Pancreas (tissue), 10 donors: ENCODE measurements at regions not wholly inside any gene's neighbourhood (a gene's known extent, or its start where the extent isn't known, plus 50 kb on each side); places are given as distances from the start of the nearest gene placed in this dataset.

Experiments
- ATAC-seq, 4 donors: fragments of 200-7000 bp; cut with Tn5 transposase; one replicate each; pipeline versions ENCODE4 v1.8.0 to v1.9.1; 2020; ENCODE audit warnings: mild to moderate bottlenecking in 4 of 4, moderate library complexity in 4 of 4
- DNase-seq, 6 donors: peaks; one replicate each; pipeline ENCODE4 v3.0.0-alpha.2; 2020
- FAIRE-seq: peaks from 2 replicates; lab custom pipeline; 2012; peaks lifted over from hg19 to GRCh38; lab: Jason Lieb, UNC
- H3K27ac ChIP-seq, 4 donors: fragments of 200-600 bp; sonication (generic); 1 replicate in 3 of 4; 2 replicates in 1 of 4; pipeline versions ENCODE4 v1.5.0 to v1.8.0; 2020
- H3K27me3 ChIP-seq, 4 donors: fragments of 200-600 bp; one replicate each; pipeline ENCODE4 v1.8.0; 2021
- H3K36me3 ChIP-seq, 3 donors: fragments of 200-600 bp; sonication (generic) in 1 of 3; one replicate each; pipeline versions ENCODE4 v1.5.0 to v1.8.0; 2020 to 2021
- H3K4me1 ChIP-seq, 3 donors: fragments of 200-600 bp; one replicate each; pipeline ENCODE4 v1.8.0; 2021
- H3K4me3 ChIP-seq, 4 donors: fragments of 200-600 bp; sonication (generic) in 2 of 4; one replicate each; pipeline versions ENCODE4 v1.5.0 to v1.8.0; 2020 to 2021
- H3K9me3 ChIP-seq, 4 donors: fragments of 200-600 bp; one replicate each; pipeline ENCODE4 v1.8.0; 2021
- CTCF ChIP-seq, 4 donors: fragments of 200-600 bp; sonication (generic) in 3 of 4; IDR thresholded peaks; one replicate each; pipeline versions ENCODE4 v1.5.0 to v1.8.0; 2021; ENCODE audit warnings: antibody characterized with exemption in 4 of 4
- WGBS, 2 donors: extraction: QIAGEN DNeasy Blood & Tissue Kit; methylation state at CpG; one replicate each; pipeline ENCODE4 v1.1.7; 2013; 5-methylcytosine and 5-hydroxymethylcytosine counted together
- intact Hi-C, 3 donors: fragments of 100-400 bp; cut with DNase I; formaldehyde crosslinking; loops; one replicate each; pipeline versions ENCODE4 v1.11.1 to v1.14.2; 2022
- donor health status: healthy with polysubstance abuse.
- donor health status: DM: no; HTN: no; CAD: no; lungs with moderate emphysema.
- donor health status: DM: no; HTN: no; CAD: no.
- donor health status: control.
- donor health status: control.
- donor health status: Bipolar disorder and iron deficiency.
- donor health status: DM: yes; HTN: yes; CAD: no.
- donor health status: DM: no; HTN: no; CAD: no.
- donor health status: DM: no; HTN: no; CAD: no.
- donor health status: DM: yes; HTN: yes; CAD: no.

- DNase-seq (peak in 2 of 6 donors; percentile 34 to 55), FAIRE-seq (no peak), ATAC-seq (peak; percentile 34 to 77 (median 58))
- Histone ChIP-seq H3K9me3 (no peaks in the 10 kb centered on the region), H3K36me3 (no peaks in the 10 kb centered on the region), H3K4me3 (no peak overlapping the region), H3K27me3 (no peaks in the 10 kb centered on the region), H3K27ac (peak overlapping the region; percentile 6 to 55 (median 26)), H3K4me1 (no peaks in the 10 kb centered on the region)
- no peak for TF ChIP-seq CTCF (IDR thresholded peaks at IDR 0.05)
- WGBS, 2 donors: 27 to 32% methylated on average over 27 of the region's 27 CpGs
- intact Hi-C loops: no loop called here
Measured at GRCh38 chr12:131218026-131218922, 264.6 kb downstream of the ADGRD1 start.

- peak overlapping the region; percentile 6 to 55 (median 26) for H3K27ac ChIP-seq
- intact Hi-C loops: no loop called here
- FAIRE-seq (no peak), ATAC-seq (peak in 2 of 4 donors; percentile 43 to 45), DNase-seq (peak in 1 of 6 donors; percentile 45)
- no peaks in the 10 kb centered on the region for H3K4me1 ChIP-seq
- no peaks in the 10 kb centered on the region for H3K9me3 ChIP-seq
- 45 to 58% methylated on average over 15 of the region's 15 CpGs for WGBS, 2 donors
- TF ChIP-seq CTCF (IDR thresholded peaks at IDR 0.05): no peak
- H3K36me3 ChIP-seq: no peaks in the 10 kb centered on the region
- H3K4me3 ChIP-seq: no peak overlapping the region
- no peaks in the 10 kb centered on the region for H3K27me3 ChIP-seq
Measured at GRCh38 chr12:131218923-131219669, 265.4 kb downstream of the ADGRD1 start.

GRCh38 chr12:131219670-131220330 is 266.1 kb downstream of the ADGRD1 start:
- ATAC-seq (no peak), DNase-seq (peak in 1 of 6 donors; percentile 29), FAIRE-seq (no peak)
- no peak overlapping the region for H3K27ac ChIP-seq
- no peaks in the 10 kb centered on the region for H3K27me3 ChIP-seq
- 51 to 74% methylated on average over 11 of the region's 11 CpGs for WGBS, 2 donors
- no peaks in the 10 kb centered on the region for H3K9me3 ChIP-seq
- intact Hi-C loops: no loop called here
- no peak overlapping the region for H3K4me3 ChIP-seq
- no peaks in the 10 kb centered on the region for H3K36me3 ChIP-seq
- no peak for TF ChIP-seq CTCF (IDR thresholded peaks at IDR 0.05)
- H3K4me1 ChIP-seq: no peaks in the 10 kb centered on the region

- intact Hi-C loops: no loop called here
- Histone ChIP-seq H3K27ac (no peak overlapping the region), H3K27me3 (no peaks in the 10 kb centered on the region), H3K36me3 (no peaks in the 10 kb centered on the region), H3K4me3 (no peak overlapping the region), H3K4me1 (no peaks in the 10 kb centered on the region), H3K9me3 (no peaks in the 10 kb centered on the region)
- 50 to 51% methylated on average over 6 of the region's 6 CpGs for WGBS, 2 donors
- TF ChIP-seq CTCF (IDR thresholded peaks at IDR 0.05): no peak
- DNase-seq (no peak), FAIRE-seq (no peak), ATAC-seq (no peak)
Measured at GRCh38 chr12:131220331-131220685, 266.6 kb downstream of the ADGRD1 start.
